WTC11 (cell line): ENCODE measurements at regions not wholly inside any gene's neighbourhood (a gene's known extent, or its start where the extent isn't known, plus 50 kb on each side); places are given as distances from the start of the nearest gene placed in this dataset.

ENCODE experiments used
- ATAC-seq: fragments of 200-7000 bp; cut with Tn5 transposase; 2 replicates; pipeline ENCODE4 v1.10.0; 2021; ENCODE audit warnings: mild to moderate bottlenecking, moderate library complexity
- CTCF ChIA-PET: fragments of 300-600 bp; sonication (Branson Sonifier 250); formaldehyde crosslinking; loops from one replicate; lab custom pipeline; 2021; ENCODE audit warnings: antibody characterized with exemption; lab: Charles Lee
- POLR2A ChIA-PET: fragments of 350-600 bp; sonication (Branson Sonifier 250); formaldehyde crosslinking; loops from one replicate; lab custom pipeline; 2021; ENCODE audit warnings: antibody characterized with exemption; lab: Charles Lee
- DNase-seq: peaks from one replicate; pipeline ENCODE4 v3.0.0; 2021; ENCODE audit warnings: low spot score
- H3K27ac Mint-ChIP-seq: 2 replicates; pipeline ENCODE4 v1.8.0; 2021; ENCODE audit warnings: mixed read lengths
- H3K27me3 Mint-ChIP-seq: 2 replicates; pipeline ENCODE4 v1.8.0; 2021; ENCODE audit warnings: low read depth, mild to moderate bottlenecking, moderate library complexity, mixed read lengths
- H3K36me3 Mint-ChIP-seq: 2 replicates; pipeline ENCODE4 v1.8.0; 2021; ENCODE audit warnings: mixed read lengths
- H3K4me1 Mint-ChIP-seq: 2 replicates; pipeline ENCODE4 v1.8.0; 2022; ENCODE audit warnings: mixed read lengths
- H3K4me3 Mint-ChIP-seq: 2 replicates; pipeline ENCODE4 v1.8.0; 2021; ENCODE audit warnings: mild to moderate bottlenecking, moderate library complexity, mixed read lengths
- H3K9me3 Mint-ChIP-seq: 2 replicates; pipeline ENCODE4 v1.8.0; 2021; ENCODE audit warnings: mixed read lengths
- ARID4B ChIP-seq: sonication (generic); formaldehyde crosslinking; IDR thresholded peaks from 2 replicates; pipeline ENCODE4 v1.8.0; 2023; ENCODE audit warnings: missing genetic modification reagents, mild to moderate bottlenecking, borderline replicate concordance
- FOXJ3 ChIP-seq: sonication (generic); formaldehyde crosslinking; IDR thresholded peaks from 2 replicates; pipeline ENCODE4 v1.9.0; 2021; ENCODE audit warnings: missing genetic modification reagents, mild to moderate bottlenecking, borderline replicate concordance
- GRHL2 ChIP-seq: fragments of 250-450 bp; sonication (Bioruptor Pico); IDR thresholded peaks from 2 replicates; pipeline ENCODE4 v1.8.0; 2022; ENCODE audit warnings: mild to moderate bottlenecking, moderate library complexity; ENCODE audit not compliant: insufficient replicate concordance, severe bottlenecking
- GTF2I ChIP-seq: fragments of 250-450 bp; sonication (Bioruptor Pico); conservative IDR thresholded peaks from 2 replicates; pipeline ENCODE4 v1.4.0; 2021; ENCODE audit warnings: mild to moderate bottlenecking
- MLX ChIP-seq: sonication (generic); formaldehyde crosslinking; IDR thresholded peaks from 2 replicates; pipeline ENCODE4 v1.8.1; 2023; ENCODE audit warnings: mild to moderate bottlenecking, missing genetic modification reagents, moderate library complexity
- MYBL2 ChIP-seq: sonication (generic); formaldehyde crosslinking; IDR thresholded peaks from 2 replicates; pipeline ENCODE4 v1.8.1; 2023; ENCODE audit warnings: mild to moderate bottlenecking, moderate library complexity, missing genetic modification reagents
- NFATC4 ChIP-seq: fragments of 250-450 bp; sonication (Bioruptor Pico); IDR thresholded peaks from 2 replicates; pipeline ENCODE4 v1.9.0; 2021; ENCODE audit warnings: mild to moderate bottlenecking
- RORB ChIP-seq: fragments of 250-450 bp; sonication (Bioruptor Pico); IDR thresholded peaks from 2 replicates; pipeline ENCODE4 v1.9.0; 2021; ENCODE audit warnings: mild to moderate bottlenecking
- TP53 ChIP-seq: sonication (generic); formaldehyde crosslinking; IDR thresholded peaks from 2 replicates; pipeline ENCODE4 v1.8.1; 2023; ENCODE audit warnings: mild to moderate bottlenecking, missing genetic modification reagents
- ZNF121 ChIP-seq: sonication (generic); formaldehyde crosslinking; IDR thresholded peaks from 2 replicates; pipeline ENCODE4 v1.8.0; 2023; ENCODE audit warnings: missing genetic modification reagents
- ZNF263 ChIP-seq: sonication (generic); formaldehyde crosslinking; IDR thresholded peaks from 2 replicates; pipeline ENCODE4 v1.8.1; 2022; ENCODE audit warnings: low read depth, mild to moderate bottlenecking, moderate library complexity, missing genetic modification reagents
- ZNF281 ChIP-seq: sonication (generic); formaldehyde crosslinking; IDR thresholded peaks from 2 replicates; pipeline ENCODE4 v1.8.0; 2023; ENCODE audit warnings: mild to moderate bottlenecking, missing genetic modification reagents
- ZNF396 ChIP-seq: fragments of 250-450 bp; sonication (Bioruptor Pico); IDR thresholded peaks from 2 replicates; pipeline ENCODE4 v1.8.0; 2021; ENCODE audit warnings: mild to moderate bottlenecking, moderate library complexity, borderline replicate concordance
- ZNF512 ChIP-seq: sonication (generic); formaldehyde crosslinking; IDR thresholded peaks from 2 replicates; pipeline ENCODE4 v1.8.1; 2022; ENCODE audit warnings: missing genetic modification reagents, borderline replicate concordance
- TF ChIP-seq, protein P1 (sequence below): sonication (generic); formaldehyde crosslinking; IDR thresholded peaks from 2 replicates; pipeline ENCODE4 v1.8.1; 2022; ENCODE audit warnings: mild to moderate bottlenecking, moderate library complexity, missing genetic modification reagents
- TF ChIP-seq, protein P2 (sequence below): sonication (generic); formaldehyde crosslinking; IDR thresholded peaks from 2 replicates; pipeline ENCODE4 v1.8.0; 2022; ENCODE audit warnings: mild to moderate bottlenecking, missing genetic modification reagents
- TF ChIP-seq, protein P3 (sequence below): sonication (generic); formaldehyde crosslinking; IDR thresholded peaks from 2 replicates; pipeline ENCODE4 v1.8.1; 2022; ENCODE audit warnings: mild to moderate bottlenecking, missing genetic modification reagents, moderate library complexity, borderline replicate concordance

- TF ChIP-seq ZNF263 (CRISPR knock-in tag) (no peak), GTF2I (CRISPR knock-in tag) (no peak), MYBL2 (CRISPR knock-in tag) (no peak), RORB (CRISPR knock-in tag) (no peak), TP53 (CRISPR knock-in tag) (no peak), MLX (no peak), ZNF281 (CRISPR knock-in tag) (no peak), ZNF121 (CRISPR knock-in tag) (no peak), ZNF396 (no peak)
- TF ChIP-seq, protein P1, sequence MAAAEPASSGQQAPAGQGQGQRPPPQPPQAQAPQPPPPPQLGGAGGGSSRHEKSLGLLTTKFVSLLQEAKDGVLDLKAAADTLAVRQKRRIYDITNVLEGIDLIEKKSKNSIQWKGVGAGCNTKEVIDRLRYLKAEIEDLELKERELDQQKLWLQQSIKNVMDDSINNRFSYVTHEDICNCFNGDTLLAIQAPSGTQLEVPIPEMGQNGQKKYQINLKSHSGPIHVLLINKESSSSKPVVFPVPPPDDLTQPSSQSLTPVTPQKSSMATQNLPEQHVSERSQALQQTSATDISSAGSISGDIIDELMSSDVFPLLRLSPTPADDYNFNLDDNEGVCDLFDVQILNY, result no peak
- TF ChIP-seq, protein P2, sequence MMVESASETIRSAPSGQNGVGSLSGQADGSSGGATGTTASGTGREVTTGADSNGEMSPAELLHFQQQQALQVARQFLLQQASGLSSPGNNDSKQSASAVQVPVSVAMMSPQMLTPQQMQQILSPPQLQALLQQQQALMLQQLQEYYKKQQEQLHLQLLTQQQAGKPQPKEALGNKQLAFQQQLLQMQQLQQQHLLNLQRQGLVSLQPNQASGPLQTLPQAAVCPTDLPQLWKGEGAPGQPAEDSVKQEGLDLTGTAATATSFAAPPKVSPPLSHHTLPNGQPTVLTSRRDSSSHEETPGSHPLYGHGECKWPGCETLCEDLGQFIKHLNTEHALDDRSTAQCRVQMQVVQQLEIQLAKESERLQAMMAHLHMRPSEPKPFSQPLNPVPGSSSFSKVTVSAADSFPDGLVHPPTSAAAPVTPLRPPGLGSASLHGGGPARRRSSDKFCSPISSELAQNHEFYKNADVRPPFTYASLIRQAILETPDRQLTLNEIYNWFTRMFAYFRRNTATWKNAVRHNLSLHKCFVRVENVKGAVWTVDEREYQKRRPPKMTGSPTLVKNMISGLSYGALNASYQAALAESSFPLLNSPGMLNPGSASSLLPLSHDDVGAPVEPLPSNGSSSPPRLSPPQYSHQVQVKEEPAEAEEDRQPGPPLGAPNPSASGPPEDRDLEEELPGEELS (CRISPR knock-in tag), result no peak
These were observed 532.1 kb downstream of the TBC1D22A start (continued) for GRCh38 chr22:47294576-47294975.

- Mint-ChIP-seq H3K4me3 (no peak overlapping the region), H3K4me1 (no peaks in the 10 kb centered on the region), H3K27ac (no peak overlapping the region), H3K27me3 (no peaks in the 10 kb centered on the region; the same call in 1 of the 2 replicates), H3K36me3 (peaks cover 3% of the 10 kb centered on the region; the same call in 1 of the 2 replicates), H3K9me3 (peaks cover 11% of the 10 kb centered on the region)
- DNase-seq (no peak), ATAC-seq (no peak)
- POLR2A ChIA-PET, result no interaction called here
- CTCF ChIA-PET, result no interaction called here
- no peak for TF ChIP-seq ARID4B
- TF ChIP-seq, protein P3, sequence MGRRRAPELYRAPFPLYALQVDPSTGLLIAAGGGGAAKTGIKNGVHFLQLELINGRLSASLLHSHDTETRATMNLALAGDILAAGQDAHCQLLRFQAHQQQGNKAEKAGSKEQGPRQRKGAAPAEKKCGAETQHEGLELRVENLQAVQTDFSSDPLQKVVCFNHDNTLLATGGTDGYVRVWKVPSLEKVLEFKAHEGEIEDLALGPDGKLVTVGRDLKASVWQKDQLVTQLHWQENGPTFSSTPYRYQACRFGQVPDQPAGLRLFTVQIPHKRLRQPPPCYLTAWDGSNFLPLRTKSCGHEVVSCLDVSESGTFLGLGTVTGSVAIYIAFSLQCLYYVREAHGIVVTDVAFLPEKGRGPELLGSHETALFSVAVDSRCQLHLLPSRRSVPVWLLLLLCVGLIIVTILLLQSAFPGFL (CRISPR knock-in tag), result no peak
- TF ChIP-seq ZNF512 (CRISPR knock-in tag), result no peak
- TF ChIP-seq GRHL2, result no peak
- TF ChIP-seq, protein P2 (CRISPR knock-in tag), result no peak
- TF ChIP-seq FOXJ3 (CRISPR knock-in tag), result no peak
- TF ChIP-seq NFATC4 (CRISPR knock-in tag), result no peak
- no peak for TF ChIP-seq MYBL2 (CRISPR knock-in tag)
These were observed 531.7 kb downstream of the TBC1D22A start for GRCh38 chr22:47294222-47294532.
